ENCODE measurements at regions not wholly inside any gene's neighbourhood (a gene's known extent, or its start where the extent isn't known, plus 50 kb on each side); places are given as distances from the start of the nearest gene placed in this dataset.

DNA sequence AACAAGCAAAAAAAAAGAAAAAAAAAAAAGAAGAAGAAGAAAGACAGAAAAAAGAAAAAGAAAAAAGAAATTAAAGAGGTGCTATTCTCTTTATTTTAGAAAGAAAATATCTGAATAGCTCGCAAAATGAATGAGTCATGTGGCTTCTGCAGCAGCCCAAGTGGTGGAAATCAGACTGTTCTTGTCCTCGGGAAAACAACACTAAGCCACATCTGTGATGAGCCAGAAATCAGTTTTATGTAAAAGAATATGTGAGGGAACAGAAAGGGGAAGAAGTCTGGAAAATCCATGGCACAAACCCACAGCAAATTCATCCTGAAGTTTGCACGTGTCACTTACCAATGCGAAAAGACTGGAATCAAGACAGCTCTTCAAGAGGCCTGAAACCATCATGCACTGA lies 118.7 kb upstream of the GAS1 start:
- H3K4me1 ChIP-seq (ENCODE audit: control insufficient read depth, extremely low read depth, insufficient read depth, low read length), result no peaks in the 10 kb centered on the region
- no peaks in the 10 kb centered on the region for H3K27me3 ChIP-seq (ENCODE audit: control insufficient read depth in 2 of 2, insufficient read depth in 2 of 2, low read length in 2 of 2)
- no peaks in the 10 kb centered on the region for H3K79me2 ChIP-seq (ENCODE audit: control insufficient read depth, insufficient read depth, low read length)
- no peak overlapping the region for H3K9ac ChIP-seq (replicated peaks; ENCODE audit: extremely low read depth, insufficient read depth, low read length)
- H3K9me1 ChIP-seq (replicated peaks; ENCODE audit: control insufficient read depth, extremely low read depth, insufficient read depth, low read length), result no peaks in the 10 kb centered on the region
- dilution Hi-C loops (cut with MboI; ENCODE audit: extremely low pct_ligation_motif_present, low sequenced_read_pairs) (no loop called here), intact Hi-C loops (cut with micrococcal nuclease) (no loop called here)
- no peaks in the 10 kb centered on the region for H3K9me3 ChIP-seq (replicated peaks; ENCODE audit: control insufficient read depth, insufficient read depth, low read length)
- no peak overlapping the region for H3K4me3 ChIP-seq (replicated peaks in 1 of 3; ENCODE audit: insufficient read depth in 1 of 3, low read depth in 1 of 3, low read length in 3 of 3)
- DNase-seq (ENCODE audit: low read depth, low spot score), result no peak
- BruUV-seq (replicated peaks), result no TSS peak
- H4K20me1 ChIP-seq (replicated peaks; ENCODE audit: control insufficient read depth, extremely low read depth, insufficient read depth, low read length), result no peaks in the 10 kb centered on the region
- H3K27ac ChIP-seq (ENCODE audit: insufficient read depth, low read depth, low read length), result no peak overlapping the region
- FAIRE-seq, result no peak
- H3K36me3 ChIP-seq (ENCODE audit: control insufficient read depth in 2 of 2, extremely low read depth in 1 of 2, insufficient read depth in 2 of 2, low read length in 2 of 2), result no peaks in the 10 kb centered on the region
- TF ChIP-seq GATA2 (IDR thresholded peaks at IDR 0.05; ENCODE audit: insufficient read depth, insufficient read length, low read depth, low read length) (no peak), EZH2 (IDR thresholded peaks at IDR 0.05; ENCODE audit: borderline replicate concordance, low read depth, low read length, severe bottlenecking) (no peak), FOS (IDR thresholded peaks at IDR 0.05; ENCODE audit: borderline replicate concordance, insufficient read depth, low read length) (no peak), POLR2AphosphoS5 (IDR thresholded peaks at IDR 0.05; ENCODE audit: insufficient read depth, low read depth, low read length) (no peak), POLR2A (IDR thresholded peaks at IDR 0.05; ENCODE audit: low read depth, low read length) (no peak), JUN (IDR thresholded peaks at IDR 0.05; ENCODE audit: borderline replicate concordance, insufficient read depth, insufficient read length, low read depth) (no peak), MYC (IDR thresholded peaks at IDR 0.05; ENCODE audit: low read depth, low read length) (no peak)
- TF ChIP-seq, protein P1, sequence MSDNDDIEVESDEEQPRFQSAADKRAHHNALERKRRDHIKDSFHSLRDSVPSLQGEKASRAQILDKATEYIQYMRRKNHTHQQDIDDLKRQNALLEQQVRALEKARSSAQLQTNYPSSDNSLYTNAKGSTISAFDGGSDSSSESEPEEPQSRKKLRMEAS (IDR thresholded peaks at IDR 0.05; ENCODE audit: insufficient read depth, insufficient read length), result no peak
- TF ChIP-seq, protein P2, sequence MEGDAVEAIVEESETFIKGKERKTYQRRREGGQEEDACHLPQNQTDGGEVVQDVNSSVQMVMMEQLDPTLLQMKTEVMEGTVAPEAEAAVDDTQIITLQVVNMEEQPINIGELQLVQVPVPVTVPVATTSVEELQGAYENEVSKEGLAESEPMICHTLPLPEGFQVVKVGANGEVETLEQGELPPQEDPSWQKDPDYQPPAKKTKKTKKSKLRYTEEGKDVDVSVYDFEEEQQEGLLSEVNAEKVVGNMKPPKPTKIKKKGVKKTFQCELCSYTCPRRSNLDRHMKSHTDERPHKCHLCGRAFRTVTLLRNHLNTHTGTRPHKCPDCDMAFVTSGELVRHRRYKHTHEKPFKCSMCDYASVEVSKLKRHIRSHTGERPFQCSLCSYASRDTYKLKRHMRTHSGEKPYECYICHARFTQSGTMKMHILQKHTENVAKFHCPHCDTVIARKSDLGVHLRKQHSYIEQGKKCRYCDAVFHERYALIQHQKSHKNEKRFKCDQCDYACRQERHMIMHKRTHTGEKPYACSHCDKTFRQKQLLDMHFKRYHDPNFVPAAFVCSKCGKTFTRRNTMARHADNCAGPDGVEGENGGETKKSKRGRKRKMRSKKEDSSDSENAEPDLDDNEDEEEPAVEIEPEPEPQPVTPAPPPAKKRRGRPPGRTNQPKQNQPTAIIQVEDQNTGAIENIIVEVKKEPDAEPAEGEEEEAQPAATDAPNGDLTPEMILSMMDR (IDR thresholded peaks at IDR 0.05; ENCODE audit: extremely low read depth in 1 of 2, insufficient read depth in 1 of 2, low read depth in 1 of 2, low read length in 2 of 2), result no peak
- no peak overlapping the region for H3K4me2 ChIP-seq (ENCODE audit: insufficient read depth, low read length)
- ChIA-PET CTCF (no interaction called here), POLR2A (interaction anchor here (0.6 kb wide), 1 partner anchor 118 kb away, joined by 3 read pairs; the partner anchor contains the start of gene GAS1)
- no peak overlapping the region for H2AFZ ChIP-seq (ENCODE audit: low read depth, low read length)

Measured in endothelial cell of umbilical vein (primary cell).